ENCODE measurements at regions not wholly inside any gene's neighbourhood (a gene's known extent, or its start where the extent isn't known, plus 50 kb on each side); places are given as distances from the start of the nearest gene placed in this dataset.
A peak's percentile ranks its signal among the peaks of the same experiment; 100 is the strongest.

- no peak for DNase-seq
Observed at GRCh38 chr13:40272776-40273139, 393.7 kb downstream of the FOXO1 start.

GRCh38 chr13:40273253-40274025 is 393.0 kb downstream of the FOXO1 start:
- no peak for DNase-seq

GRCh38 chr13:40274103-40274502 is 392.3 kb downstream of the FOXO1 start:
- no peak for DNase-seq

GRCh38 chr13:40275155-40275554 is 391.3 kb downstream of the FOXO1 start:
- DNase-seq: no peak

- DNase-seq: no peak
Observed at GRCh38 chr13:40275636-40276035, 390.8 kb downstream of the FOXO1 start.

- peak; percentile 85 for DNase-seq
Observed at GRCh38 chr13:40283666-40284065, 382.8 kb downstream of the FOXO1 start.

GRCh38 chr13:40285634-40286033 is 380.8 kb downstream of the FOXO1 start:
- no peak for DNase-seq

GRCh38 chr13:40287428-40287827 is 379.0 kb downstream of the FOXO1 start:
- DNase-seq: no peak

GRCh38 chr13:40288259-40288658 is 378.2 kb downstream of the FOXO1 start:
- no peak for DNase-seq

- no peak for DNase-seq
Observed at GRCh38 chr13:40290758-40291157, 375.7 kb downstream of the FOXO1 start.

GRCh38 chr13:40292108-40292507 is 374.3 kb downstream of the FOXO1 start:
- no peak for DNase-seq

GRCh38 chr13:40292536-40292935 is 373.9 kb downstream of the FOXO1 start:
- no peak for DNase-seq

GRCh38 chr13:40302351-40302750 is 364.1 kb downstream of the FOXO1 start:
- no peak for DNase-seq

- no peak for DNase-seq
Observed at GRCh38 chr13:40304391-40304790, 362.1 kb downstream of the FOXO1 start.

- no peak for DNase-seq
Observed at GRCh38 chr13:40306817-40307216, 359.6 kb downstream of the FOXO1 start.

GRCh38 chr13:40309881-40310280 is 356.6 kb downstream of the FOXO1 start:
- DNase-seq: no peak

- no peak for DNase-seq
Observed at GRCh38 chr13:40311356-40312101, 354.9 kb downstream of the FOXO1 start.

- DNase-seq: no peak
Observed at GRCh38 chr13:40313269-40314200, 352.9 kb downstream of the FOXO1 start.

- peak; percentile 58 for DNase-seq
Observed at GRCh38 chr13:40315416-40316064, 350.9 kb downstream of the FOXO1 start.

GRCh38 chr13:40316301-40316700 is 350.1 kb downstream of the FOXO1 start:
- no peak for DNase-seq

- no peak for DNase-seq
Observed at GRCh38 chr13:40317980-40318327, 348.5 kb downstream of the FOXO1 start.

- no peak for DNase-seq
Observed at GRCh38 chr13:40318366-40318765, 348.1 kb downstream of the FOXO1 start.

All from islet precursor cell (in vitro differentiated cells).